Neural cell (in vitro differentiated cells): ENCODE measurements at regions not wholly inside any gene's neighbourhood (a gene's known extent, or its start where the extent isn't known, plus 50 kb on each side); places are given as distances from the start of the nearest gene placed in this dataset.

ENCODE experiments used
- H2AFZ ChIP-seq: fragments of 200-600, 300-800 bp; sonication (generic), shearing (Covaris generic); 2 replicates; pipeline ENCODE4 v1.6.0; 2014; ENCODE audit warnings: low read depth, mild to moderate bottlenecking, antibody characterized with exemption, low read length, moderate library complexity
- H3F3A ChIP-seq: fragments of 200-600 bp; shearing (Covaris generic); 2 replicates; pipeline ENCODE4 v1.6.1; 2016; ENCODE audit warnings: mild to moderate bottlenecking, moderate library complexity, mixed read lengths, antibody characterized with exemption, low read length; ENCODE audit not compliant: insufficient read depth, poor library complexity, severe bottlenecking
- H3K27ac ChIP-seq: fragments of 200-600, 300-800 bp; sonication (generic), shearing (Covaris generic); 2 replicates; pipeline ENCODE4 v1.5.1; 2014; ENCODE audit warnings: mild to moderate bottlenecking, low read length, moderate library complexity
- H3K27me3 ChIP-seq: fragments of 300-800, 200-600 bp; sonication (generic), shearing (Covaris generic); 2 replicates; pipeline ENCODE4 v1.6.0; 2014; ENCODE audit warnings: mild to moderate bottlenecking, low read depth, low read length, moderate library complexity; ENCODE audit not compliant: insufficient read depth
- H3K36me3 ChIP-seq: fragments of 300-800, 200-600 bp; sonication (generic), shearing (Covaris generic); 2 replicates; pipeline ENCODE4 v1.5.1; 2014; ENCODE audit warnings: mild to moderate bottlenecking, antibody characterized with exemption, low read length, moderate library complexity; ENCODE audit not compliant: insufficient read depth
- H3K4me2 ChIP-seq: fragments of 300-800, 200-600 bp; sonication (generic), shearing (Covaris generic); 2 replicates; pipeline ENCODE4 v1.6.0; 2014; ENCODE audit warnings: mild to moderate bottlenecking, low read length
- H3K4me3 ChIP-seq: fragments of 300-800, 200-600 bp; sonication (generic), shearing (Covaris generic); 2 replicates; pipeline ENCODE4 v1.5.1; 2014; ENCODE audit warnings: mild to moderate bottlenecking, low read length, moderate library complexity
- H3K79me2 ChIP-seq: fragments of 200-600 bp; shearing (Covaris generic); replicated peaks from 2 replicates; pipeline ENCODE4 v1.6.0; 2014; ENCODE audit warnings: mild to moderate bottlenecking, low read length, moderate library complexity; ENCODE audit not compliant: insufficient read depth
- H3K9ac ChIP-seq: fragments of 300-800, 200-600 bp; sonication (generic), shearing (Covaris generic); 2 replicates; pipeline ENCODE4 v1.6.1; 2016; ENCODE audit warnings: mild to moderate bottlenecking, low read length, mixed read lengths
- H3K9me2 ChIP-seq: fragments of 200-600 bp; shearing (Covaris generic); 2 replicates; pipeline ENCODE4 v1.6.1; 2016; ENCODE audit warnings: mild to moderate bottlenecking, low read length, mixed read lengths; ENCODE audit not compliant: insufficient read depth
- H3K9me3 ChIP-seq: fragments of 200-600, 300-800 bp; sonication (generic), shearing (Covaris generic); 2 replicates; pipeline ENCODE4 v1.6.1; 2016; ENCODE audit warnings: mild to moderate bottlenecking, mixed run types, low read length, moderate library complexity, mixed read lengths
- H4K20me1 ChIP-seq: fragments of 200-600 bp; shearing (Covaris generic); 2 replicates; pipeline ENCODE4 v1.6.1; 2016; ENCODE audit warnings: mild to moderate bottlenecking, mixed run types; ENCODE audit not compliant: insufficient read depth
- CTCF ChIP-seq: fragments of 450-650 bp; IDR thresholded peaks from 2 replicates; pipeline ENCODE4 v1.5.1; 2014; ENCODE audit warnings: antibody characterized with exemption, mild to moderate bottlenecking, moderate library complexity; ENCODE audit not compliant: poor library complexity, severe bottlenecking
- EP300 ChIP-seq: fragments of 450-650 bp; conservative IDR thresholded peaks from 2 replicates; pipeline ENCODE4 v1.6.1; 2014; ENCODE audit warnings: antibody characterized with exemption, mild to moderate bottlenecking, moderate library complexity; ENCODE audit not compliant: poor library complexity, severe bottlenecking
- EZH2 ChIP-seq: fragments of 200-600, 300-800 bp; shearing (Covaris generic), sonication (generic); IDR thresholded peaks from 2 replicates; pipeline ENCODE4 v1.6.1; 2014; ENCODE audit warnings: antibody characterized with exemption, low read length, borderline replicate concordance, mild to moderate bottlenecking; ENCODE audit not compliant: insufficient read depth, poor library complexity, severe bottlenecking
- MXI1 ChIP-seq: fragments of 450-650 bp; conservative IDR thresholded peaks from 2 replicates; pipeline ENCODE4 v1.6.1; 2014; ENCODE audit warnings: antibody characterized with exemption, mild to moderate bottlenecking; ENCODE audit not compliant: poor library complexity, severe bottlenecking
- POLR2AphosphoS5 ChIP-seq: IDR thresholded peaks from 2 replicates; pipeline ENCODE4 v1.6.1; 2012
- RAD21 ChIP-seq: fragments of 450-650 bp; conservative IDR thresholded peaks from 2 replicates; pipeline ENCODE4 v1.6.1; 2014; ENCODE audit warnings: antibody characterized with exemption, mild to moderate bottlenecking, moderate library complexity
- REST ChIP-seq: IDR thresholded peaks from 2 replicates; pipeline ENCODE4 v1.6.1; 2012; ENCODE audit warnings: borderline replicate concordance
- SMC3 ChIP-seq: fragments of 450-650 bp; conservative IDR thresholded peaks from 2 replicates; pipeline ENCODE4 v1.6.1; 2014; ENCODE audit warnings: antibody characterized with exemption, mild to moderate bottlenecking, moderate library complexity; ENCODE audit not compliant: poor library complexity
- TAF1 ChIP-seq: IDR thresholded peaks from 2 replicates; pipeline ENCODE4 v1.6.1; 2012; ENCODE audit warnings: low read depth

- Histone ChIP-seq H3K27ac (no peak overlapping the region), H3K79me2 (no peaks in the 10 kb centered on the region), H3K36me3 (no peaks in the 10 kb centered on the region), H3K9ac (no peak overlapping the region), H3K27me3 (peaks cover 89% of the 10 kb centered on the region), H3K9me3 (no peaks in the 10 kb centered on the region), H4K20me1 (no peaks in the 10 kb centered on the region), H3F3A (no peaks in the 10 kb centered on the region), H3K4me2 (no peak overlapping the region), H3K9me2 (no peaks in the 10 kb centered on the region), H3K4me3 (no peak overlapping the region), H2AFZ (no peak overlapping the region)
- no peak for TF ChIP-seq POLR2AphosphoS5
- no peak for TF ChIP-seq EZH2
- TF ChIP-seq SMC3, result no peak
- no peak for TF ChIP-seq RAD21
- TF ChIP-seq TAF1, result no peak
- no peak for TF ChIP-seq CTCF
- no peak for TF ChIP-seq EP300
- TF ChIP-seq REST, result no peak
- TF ChIP-seq MXI1, result no peak
These were observed 79.1 kb upstream of the WNT7B start for GRCh38 chr22:46055911-46056545.

DNA sequence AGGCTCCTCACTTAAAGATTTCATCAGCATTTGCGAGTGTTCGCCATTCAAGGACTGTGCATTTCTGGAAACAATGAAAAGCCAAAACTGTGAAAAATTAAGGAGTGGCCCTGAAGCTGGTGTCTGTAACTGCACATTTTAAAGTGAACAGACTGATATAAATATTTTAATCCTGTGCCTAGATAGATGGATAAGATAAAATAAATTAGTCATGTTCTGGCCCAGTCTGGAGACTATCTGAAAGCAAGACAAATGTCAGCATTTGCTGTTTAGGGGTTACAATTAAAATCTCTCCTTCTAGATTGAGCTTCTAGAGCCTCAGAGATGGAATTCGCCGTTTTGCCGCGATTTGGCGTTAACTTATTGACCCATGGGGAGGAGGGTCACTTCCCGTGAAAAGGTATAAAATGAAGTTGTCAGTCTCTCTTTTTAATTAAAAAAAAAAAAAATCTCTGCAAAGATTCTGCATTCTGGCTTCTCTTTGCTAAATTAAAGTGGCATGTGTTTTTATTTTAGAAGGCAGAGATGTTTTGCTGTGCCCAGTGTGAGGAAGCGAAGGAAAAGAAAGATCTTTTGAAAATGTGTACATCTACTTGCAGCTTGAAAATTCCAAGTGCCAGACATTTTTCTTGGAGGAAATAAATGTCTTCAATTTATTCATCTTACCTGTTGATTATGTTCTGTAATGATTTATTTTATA lies 79.7 kb upstream of the WNT7B start:
- H2AFZ ChIP-seq, result no peak overlapping the region
- H3K4me3 ChIP-seq, result no peak overlapping the region
- no peak overlapping the region for H3K9ac ChIP-seq

More for the DNA sequence above, 79.7 kb upstream of the WNT7B start:
- no peak overlapping the region for H3K4me2 ChIP-seq
- H4K20me1 ChIP-seq, result no peaks in the 10 kb centered on the region
- H3K79me2 ChIP-seq, result no peaks in the 10 kb centered on the region
- H3K36me3 ChIP-seq, result no peaks in the 10 kb centered on the region
- H3K9me2 ChIP-seq, result no peaks in the 10 kb centered on the region
- no peak overlapping the region for H3K27ac ChIP-seq
- peaks cover 89% of the 10 kb centered on the region for H3K27me3 ChIP-seq
- TF ChIP-seq EP300, result no peak
- TF ChIP-seq SMC3, result no peak
- no peak for TF ChIP-seq POLR2AphosphoS5
- no peak for TF ChIP-seq CTCF
- H3K9me3 ChIP-seq, result no peaks in the 10 kb centered on the region
- no peaks in the 10 kb centered on the region for H3F3A ChIP-seq
